K562 (cell line): ENCODE measurements at regions not wholly inside any gene's neighbourhood (a gene's known extent, or its start where the extent isn't known, plus 50 kb on each side); places are given as distances from the start of the nearest gene placed in this dataset.

Experiments
- ARID3A ChIP-seq: IDR thresholded peaks from 2 replicates; pipeline ENCODE4 v1.6.1; 2012; ENCODE audit warnings: low read depth, low read length, improper control_type of control experiment, borderline replicate concordance
- DDX20 ChIP-seq: fragments of 450-650 bp; IDR thresholded peaks from 2 replicates; pipeline ENCODE4 v1.6.1; 2016; ENCODE audit warnings: missing genetic modification characterization, low read depth, mild to moderate bottlenecking, missing compliant biosample characterization, moderate library complexity
- FOXA3 ChIP-seq, 2 experiments: fragments of 450-650 bp in 1 of 2; sonication (generic) in 1 of 2; formaldehyde crosslinking; IDR thresholded peaks in 1 of 2; conservative IDR thresholded peaks in 1 of 2; 2 replicates each; pipeline versions ENCODE4 v1.4.0 to v1.8.0; 2020 to 2022; ENCODE audit warnings: mild to moderate bottlenecking in 2 of 2, missing genetic modification reagents in 1 of 2
- FOXP4 ChIP-seq: sonication (generic); formaldehyde crosslinking; IDR thresholded peaks from 2 replicates; pipeline ENCODE4 v1.8.0; 2022; ENCODE audit warnings: mild to moderate bottlenecking, missing genetic modification reagents, borderline replicate concordance
- HDAC1 ChIP-seq, 2 experiments: fragments of 450-650 bp; IDR thresholded peaks; 2 replicates each; pipeline ENCODE4 v1.6.1; 2016 to 2017; ENCODE audit warnings: inconsistent platforms in 1 of 2, mild to moderate bottlenecking in 1 of 2, moderate library complexity in 1 of 2
- HNRNPUL1 ChIP-seq: fragments of 200-400 bp; formaldehyde crosslinking; IDR thresholded peaks from 2 replicates; pipeline ENCODE4 v1.6.1; 2017; ENCODE audit warnings: low read length
- LCOR ChIP-seq: sonication (generic); formaldehyde crosslinking; IDR thresholded peaks from 2 replicates; pipeline ENCODE4 v1.8.0; 2022; ENCODE audit warnings: mild to moderate bottlenecking, missing genetic modification reagents
- NFATC3 ChIP-seq: fragments of 450-650 bp; IDR thresholded peaks from 2 replicates; pipeline ENCODE4 v1.6.1; 2017; ENCODE audit warnings: mild to moderate bottlenecking
- NFIX ChIP-seq: fragments of 250-450 bp; sonication (Bioruptor Pico); IDR thresholded peaks from 2 replicates; pipeline ENCODE4 v1.4.0; 2020; ENCODE audit warnings: low read depth, mild to moderate bottlenecking, moderate library complexity
- PPARD ChIP-seq: fragments of 250-450 bp; sonication (Bioruptor Pico); IDR thresholded peaks from 2 replicates; pipeline ENCODE4 v1.8.0; 2022; ENCODE audit warnings: inconsistent platforms, mild to moderate bottlenecking, moderate library complexity
- ZNF592 ChIP-seq: fragments of 450-650 bp; IDR thresholded peaks from 2 replicates; pipeline ENCODE4 v1.6.1; 2017; ENCODE audit warnings: antibody characterized with exemption, mild to moderate bottlenecking
- ZNF609 ChIP-seq: sonication (generic); formaldehyde crosslinking; IDR thresholded peaks from 2 replicates; pipeline ENCODE4 v1.8.1; 2023; ENCODE audit warnings: missing genetic modification reagents, mild to moderate bottlenecking, borderline replicate concordance

- TF ChIP-seq ZNF609 (CRISPR knock-in tag) (no peak), NFIX (CRISPR knock-in tag) (no peak), HDAC1 (IDR thresholded peaks at IDR 0.05) (no peak), ARID3A (no peak), ZNF592 (no peak), NFATC3 (no peak), LCOR (CRISPR knock-in tag) (no peak), PPARD (no peak), FOXP4 (CRISPR knock-in tag) (no peak), FOXA3 (CRISPR knock-in tag; conservative IDR thresholded peaks at IDR 0.05 in 1 of 2, IDR thresholded peaks at IDR 0.05 in 1 of 2) (no peak), HNRNPUL1 (no peak), DDX20 (no peak)
Observed at GRCh38 chr12:83574142-83574541, 887.4 kb downstream of the TMTC2 start (continued).
